Stimulated activated CD4-positive, alpha-beta T cell treated with anti-CD3 and anti-CD28 coated beads, Interleukin-4, amount 100 ng/mL, for 24 hours (primary cell): ENCODE measurements at regions not wholly inside any gene's neighbourhood (a gene's known extent, or its start where the extent isn't known, plus 50 kb on each side); places are given as distances from the start of the nearest gene placed in this dataset.
"Not testable (repeated sequence)": the region's sequence is repeated elsewhere in the genome, so short reads cannot be mapped to it uniquely, and the experiment has no call there.

ENCODE experiments used
- DNase-seq: peaks from one replicate; pipeline ENCODE4 v3.0.0-alpha.2; 2020

GRCh38 chr2:196284144-196284844, 112.9 kb upstream of the STK17B start:
- no peak for DNase-seq

- no peak for DNase-seq
Measured at GRCh38 chr2:196284866-196285557, 113.6 kb upstream of the STK17B start.

GRCh38 chr2:196286821-196287220, 115.4 kb upstream of the STK17B start:
- DNase-seq: no peak

- DNase-seq: no peak
Measured at GRCh38 chr2:196287523-196287922, 116.1 kb upstream of the STK17B start.

DNA sequence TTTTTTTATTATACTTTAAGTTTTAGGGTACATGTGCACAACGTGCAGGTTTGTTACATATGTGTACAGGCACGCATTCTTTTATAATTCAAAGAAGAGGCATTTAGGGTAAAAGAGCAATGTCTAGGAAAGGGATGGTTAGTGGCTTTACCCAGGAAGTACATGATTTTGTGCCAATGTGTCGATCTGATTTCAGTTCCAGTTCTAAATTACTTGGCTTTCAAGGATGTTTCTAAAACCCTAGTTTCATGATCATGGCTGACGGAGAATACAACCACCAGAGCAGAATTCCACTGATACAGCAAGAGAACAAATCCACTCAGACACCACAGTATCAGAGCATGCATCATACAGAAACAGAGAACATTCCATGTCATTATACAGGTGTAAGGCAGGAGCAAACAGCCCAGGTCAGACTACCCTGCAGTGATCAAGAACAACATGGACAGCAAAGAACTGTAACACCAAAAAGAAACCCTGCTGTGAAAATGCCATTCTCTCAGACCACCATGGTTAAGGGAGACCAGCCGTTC, 116.7 kb upstream of the STK17B start:
- no peak for DNase-seq

DNA sequence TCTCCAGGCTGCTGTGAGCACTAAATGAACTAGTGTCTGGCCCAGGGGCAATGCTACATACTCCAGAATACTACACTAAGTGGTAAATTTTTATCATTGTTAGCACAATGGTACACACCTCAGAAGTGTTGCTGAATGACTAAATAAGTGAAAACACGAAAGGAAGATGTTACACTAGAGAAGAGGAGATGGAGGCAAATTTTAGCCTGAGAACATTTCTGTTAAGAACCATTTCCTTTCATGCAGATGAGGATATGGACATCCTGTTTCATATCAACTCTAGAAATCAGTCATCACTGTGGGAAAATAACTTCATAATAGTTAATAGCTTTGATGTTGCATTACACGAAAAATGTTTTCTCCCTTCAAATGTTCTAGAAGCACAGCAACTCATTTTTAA, 117.6 kb upstream of the STK17B start:
- DNase-seq: no peak

GRCh38 chr2:196290136-196290535, 118.8 kb upstream of the STK17B start:
- DNase-seq: no peak

DNA sequence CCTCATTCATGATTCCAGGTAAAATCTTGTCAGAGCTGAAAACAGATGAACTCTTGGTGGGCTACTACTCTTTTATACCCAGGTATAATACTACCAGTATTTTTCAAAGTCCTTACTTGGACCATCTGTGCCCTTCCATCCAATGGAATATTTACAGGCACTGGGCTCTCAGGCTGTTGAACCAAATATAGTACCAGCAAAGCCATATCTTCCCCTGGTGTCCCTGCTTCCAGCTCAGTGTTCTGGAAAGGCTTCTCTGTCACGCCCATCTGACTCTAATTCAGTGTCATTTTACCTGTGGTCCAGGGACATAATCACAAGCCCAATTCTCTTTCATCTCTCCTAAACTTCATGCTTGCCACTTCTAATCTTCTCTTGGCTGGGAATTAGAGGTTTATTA, 119.2 kb upstream of the STK17B start:
- DNase-seq: no peak

DNA sequence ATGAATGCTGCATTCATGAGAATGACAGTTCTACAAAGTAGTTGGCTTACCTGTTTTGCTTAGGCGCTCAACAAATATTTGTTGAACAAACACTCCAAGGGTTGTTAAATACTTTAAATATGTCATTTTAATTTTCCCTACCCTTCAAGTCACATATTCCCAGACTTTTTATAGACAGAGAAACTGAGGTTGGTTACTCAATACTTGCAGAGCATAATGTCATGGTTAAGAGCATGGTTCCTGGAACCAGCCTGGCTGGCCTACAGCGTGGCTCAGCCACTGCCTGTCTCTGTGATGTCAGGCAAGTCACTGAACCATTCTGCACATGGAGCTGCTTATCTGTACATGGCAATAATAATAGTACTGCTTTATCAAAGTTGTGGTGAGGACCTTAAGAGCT, 120.0 kb upstream of the STK17B start:
- DNase-seq: no peak

DNA sequence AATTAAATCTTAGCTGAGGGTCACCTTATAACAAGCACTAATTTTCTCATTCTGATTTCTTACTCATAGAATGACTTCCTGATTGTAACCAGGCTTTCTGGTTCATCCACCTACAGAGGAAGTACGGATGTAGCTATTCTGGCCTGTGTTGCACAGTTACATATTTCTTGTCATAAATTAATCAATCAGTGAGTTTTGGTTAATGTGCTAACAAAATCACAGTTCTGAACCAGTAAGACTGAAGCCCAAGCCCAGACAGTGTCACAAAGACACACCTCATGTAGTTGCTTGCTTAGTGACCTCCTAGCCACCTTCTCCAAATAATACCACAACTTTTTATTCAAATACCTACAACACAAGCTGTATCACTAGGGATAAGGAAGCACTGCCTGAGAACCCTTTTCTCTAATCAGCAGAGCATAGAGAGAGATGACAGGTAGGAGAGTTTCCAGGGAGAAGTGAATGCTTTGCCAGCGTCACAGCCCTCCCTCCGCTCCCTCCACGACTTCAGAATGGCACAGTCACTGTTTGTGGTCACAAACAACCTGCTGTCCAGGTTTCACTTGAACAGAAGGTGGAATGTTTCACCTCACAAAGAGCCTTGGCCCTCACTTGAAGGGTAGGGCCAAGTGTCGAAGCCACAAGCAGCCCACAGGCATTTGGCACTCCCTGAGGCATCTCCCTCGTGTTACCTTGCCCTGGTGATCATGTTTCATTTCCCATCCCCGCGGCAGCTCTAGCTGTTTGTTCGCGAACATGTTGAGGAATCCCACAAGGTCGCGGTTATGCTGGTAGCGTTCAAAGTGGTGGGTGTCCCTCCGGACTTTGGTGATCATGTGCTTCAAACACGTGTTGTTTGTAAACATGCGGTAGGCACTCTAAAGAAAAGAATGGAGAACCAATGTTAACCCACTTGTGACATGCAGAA, 120.8 kb upstream of the STK17B start:
- no peak for DNase-seq

DNA sequence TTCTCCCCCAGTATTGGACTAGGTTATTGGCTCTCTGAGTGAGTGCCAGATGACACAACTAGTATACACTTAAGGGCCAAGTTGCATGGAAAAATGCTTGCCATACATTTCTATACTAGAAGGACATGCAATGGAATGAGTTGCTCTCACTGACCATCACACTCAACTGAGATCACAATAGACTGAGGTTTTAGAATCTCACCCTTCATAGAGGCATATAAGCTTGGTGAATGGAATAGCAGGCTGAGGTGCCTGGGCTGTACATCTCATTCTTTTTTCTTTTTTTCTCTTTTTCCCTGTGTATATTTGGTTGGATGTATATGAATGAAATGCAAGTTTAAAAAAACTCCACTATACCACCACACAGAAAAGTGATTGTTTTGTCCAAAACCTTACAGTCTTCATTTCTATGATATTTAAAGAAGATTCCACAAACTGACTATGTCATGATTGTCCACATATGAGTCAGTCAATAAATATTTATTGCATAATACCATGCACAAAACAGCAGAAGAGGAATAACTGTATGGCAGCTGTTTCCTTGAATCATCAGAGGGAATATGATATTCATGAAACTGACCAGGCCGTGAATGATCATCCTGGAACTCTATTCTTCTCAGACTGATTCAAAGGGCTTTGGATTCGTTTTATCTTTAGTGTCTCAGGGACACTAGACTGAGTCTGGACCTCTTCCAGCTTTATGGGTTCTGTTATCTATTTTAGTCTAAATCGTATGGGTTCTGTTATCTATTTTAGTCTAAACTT, 122.6 kb upstream of the STK17B start:
- DNase-seq: no peak

DNA sequence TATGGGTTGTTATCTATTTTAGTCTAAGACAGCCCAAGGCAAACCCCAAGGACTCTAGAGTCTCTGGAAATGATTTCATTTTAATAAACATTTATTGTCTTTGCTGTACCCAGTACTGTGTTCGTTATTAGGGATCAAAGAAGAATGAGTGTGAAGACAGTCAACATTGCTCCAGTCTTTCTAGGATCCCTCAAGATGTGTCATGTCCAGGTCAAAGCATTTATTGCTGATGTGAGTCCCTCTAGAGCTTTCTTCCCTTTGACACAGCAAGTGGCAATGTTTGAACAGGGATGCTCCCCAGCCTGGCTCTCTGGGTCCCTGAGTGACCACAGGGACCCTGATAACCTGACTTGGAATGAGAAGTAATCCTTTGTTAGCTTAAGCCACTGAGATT, 123.1 kb upstream of the STK17B start:
- DNase-seq: no peak

DNA sequence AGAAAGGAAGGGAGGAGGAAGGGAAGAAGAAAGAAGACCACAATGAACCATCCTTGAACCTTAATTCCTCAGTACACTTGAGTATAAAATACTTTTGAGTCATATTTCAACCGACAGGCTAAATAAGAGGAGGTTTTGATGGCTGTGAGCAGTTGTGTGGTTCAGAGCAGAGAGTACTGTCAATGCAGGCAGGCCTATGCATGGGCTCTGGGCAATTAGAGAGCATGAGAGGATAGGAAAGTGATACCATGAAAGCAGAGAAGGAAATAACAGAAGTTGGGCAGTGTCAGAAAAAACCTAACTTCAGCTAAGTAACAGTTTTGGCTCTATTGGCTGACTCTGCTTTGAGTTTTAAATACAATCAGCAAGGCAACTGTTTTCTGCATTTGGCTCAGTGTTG, 123.6 kb upstream of the STK17B start:
- no peak for DNase-seq

DNA sequence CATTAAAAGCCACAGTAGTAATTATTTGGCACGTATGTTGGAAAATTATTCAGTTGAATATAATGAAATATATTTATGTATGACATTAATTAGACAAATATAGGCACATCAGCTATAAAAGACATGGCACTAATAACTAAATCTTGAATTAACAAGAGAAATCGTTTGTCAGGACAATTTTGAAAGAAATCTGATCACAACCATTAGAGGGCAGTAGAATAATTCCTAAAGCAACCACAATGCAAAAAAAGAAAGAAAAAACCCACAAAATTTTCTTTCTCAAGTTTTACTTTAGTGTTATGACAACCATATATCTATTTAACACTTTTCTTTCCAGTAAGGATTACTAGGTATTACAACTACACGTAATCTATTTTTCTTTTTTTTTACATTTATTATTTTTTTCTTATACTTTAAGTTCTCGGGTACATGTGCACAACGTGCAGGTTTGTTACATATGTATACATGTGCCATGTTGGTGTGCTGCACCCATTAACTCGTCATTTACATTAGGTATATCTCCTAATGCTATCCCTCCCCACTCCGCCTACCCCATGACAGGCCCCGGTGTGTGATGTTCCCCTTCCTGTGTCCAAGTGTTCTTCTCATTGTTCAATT, 126.8 kb upstream of the STK17B start:
- not testable (repeated sequence) for DNase-seq

DNA sequence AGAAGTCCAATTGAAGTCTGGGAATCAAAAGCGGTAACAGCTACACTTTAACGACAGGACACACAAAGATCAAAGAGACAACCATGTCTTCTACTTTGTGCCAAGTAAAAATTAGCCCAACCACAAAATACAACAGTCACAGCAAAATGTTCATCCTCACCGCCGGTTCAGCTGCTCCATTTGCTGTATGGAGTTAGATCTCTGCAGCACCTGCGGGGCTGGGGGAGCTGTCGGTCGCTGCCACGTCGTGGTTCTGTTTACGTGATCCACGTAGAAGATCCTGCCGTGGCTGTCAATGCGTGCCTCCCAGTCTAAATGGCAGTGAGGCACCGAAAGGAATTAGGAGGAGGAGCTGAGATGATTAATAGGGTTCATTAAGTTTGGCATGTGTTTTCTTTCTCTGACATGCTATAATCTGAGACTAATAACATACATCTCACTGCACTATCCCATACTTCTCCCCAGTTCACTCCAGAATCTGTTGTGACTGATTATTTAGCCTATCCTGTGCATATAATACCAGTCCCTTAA, 136.5 kb upstream of the STK17B start:
- DNase-seq: no peak

GRCh38 chr2:196309691-196310090, 138.3 kb upstream of the STK17B start:
- no peak for DNase-seq

GRCh38 chr2:196314157-196314556, 142.8 kb upstream of the STK17B start:
- DNase-seq: no peak

DNA sequence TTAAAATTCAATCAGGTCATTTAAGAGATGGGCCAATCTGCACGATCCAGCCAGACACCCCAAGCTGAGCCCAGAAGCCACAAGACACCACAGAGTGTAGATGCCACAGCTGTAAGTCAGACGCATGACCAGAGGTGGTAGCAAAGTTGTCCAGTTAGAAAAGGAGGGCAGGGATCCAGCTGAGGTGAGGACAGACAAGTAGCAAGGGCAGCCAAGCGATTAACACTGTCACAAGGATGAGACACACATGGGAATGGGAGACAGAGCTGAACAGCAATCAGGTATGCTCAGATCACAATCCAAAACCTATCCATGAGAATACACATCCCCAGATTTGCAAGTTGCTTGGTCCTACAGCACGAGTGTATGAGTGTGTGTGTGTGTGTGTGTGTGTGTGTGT, 143.4 kb upstream of the STK17B start:
- DNase-seq: no peak

- DNase-seq: no peak
Measured at GRCh38 chr2:196315388-196316049, 144.1 kb upstream of the STK17B start.

DNA sequence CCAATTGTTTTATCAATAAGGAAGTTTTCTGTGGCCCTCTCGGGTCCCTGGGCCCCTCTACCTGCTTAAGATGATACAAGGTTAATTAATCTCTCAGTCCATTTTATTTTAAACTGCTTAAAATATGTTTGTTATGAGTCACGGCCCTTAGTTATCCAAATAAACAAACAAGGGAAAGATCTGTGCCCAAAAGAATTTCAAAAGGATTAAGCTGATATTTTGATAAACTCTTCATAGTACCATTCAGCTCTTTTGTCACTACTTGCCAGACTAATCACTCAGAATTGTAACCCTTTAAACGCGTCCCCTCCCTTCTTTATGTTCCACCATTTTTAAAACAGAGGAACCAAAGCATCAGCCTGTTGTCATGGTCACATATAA, 144.7 kb upstream of the STK17B start:
- no peak for DNase-seq
